ENCODE measurements at regions not wholly inside any gene's neighbourhood (a gene's known extent, or its start where the extent isn't known, plus 50 kb on each side); places are given as distances from the start of the nearest gene placed in this dataset.

DNA sequence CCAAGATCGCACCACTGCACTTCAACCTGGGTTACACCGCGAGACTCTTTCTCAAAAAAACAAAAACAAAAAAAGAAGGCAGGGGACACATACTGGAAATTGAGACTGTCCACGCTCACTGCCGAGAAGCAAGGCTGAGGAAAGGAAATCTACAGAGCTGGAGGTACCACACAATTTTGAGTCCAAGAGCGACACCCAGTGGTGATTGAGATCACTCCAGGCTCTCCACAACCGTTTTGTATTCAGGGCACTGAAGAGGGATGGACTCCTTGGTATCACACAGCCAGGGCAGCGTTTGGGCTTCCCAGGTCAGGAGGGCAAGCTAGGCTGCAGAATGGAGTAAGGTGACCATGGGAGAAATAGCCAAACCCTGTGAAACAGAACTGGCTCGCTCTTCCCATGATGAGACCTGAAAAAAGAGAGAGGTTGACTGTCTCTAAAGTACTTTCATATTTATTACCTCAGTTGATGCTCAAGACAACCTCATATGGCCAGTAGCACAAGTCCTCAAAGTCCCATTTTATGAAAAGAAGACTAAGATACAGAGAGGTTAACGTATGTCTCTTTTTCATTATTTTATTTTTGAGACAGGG, 74.5 kb upstream of the YPEL5 start:
- Histone ChIP-seq H2AFZ (ENCODE audit: low read length) (no peak overlapping the region), H3K27me3 (ENCODE audit: control insufficient read depth, insufficient read depth, low read length) (peaks cover 14% of the 10 kb centered on the region), H3K36me3 (ENCODE audit: control insufficient read depth, insufficient read depth, low read length) (no peaks in the 10 kb centered on the region), H4K20me1 (ENCODE audit: control insufficient read depth, extremely low read depth, insufficient read depth, low read length) (no peaks in the 10 kb centered on the region), H3K9ac (ENCODE audit: insufficient read depth, low read length) (no peak overlapping the region), H3K9me3 (ENCODE audit: control insufficient read depth, insufficient read depth, low read depth, low read length) (no peaks in the 10 kb centered on the region), H3K4me3 (replicated peaks in 1 of 4; ENCODE audit: control extremely low read depth in 1 of 4, insufficient read depth in 1 of 4, low read depth in 3 of 4, low read length in 4 of 4) (no peak overlapping the region), H3K27ac (ENCODE audit: insufficient read depth, low read length) (no peak overlapping the region), H3K4me2 (ENCODE audit: extremely low read depth, insufficient read depth, low read length) (no peak overlapping the region), H3K79me2 (ENCODE audit: control insufficient read depth, insufficient read depth, low read length) (no peaks in the 10 kb centered on the region), H3K4me1 (ENCODE audit: control insufficient read depth, extremely low read depth, insufficient read depth, low read length) (no peaks in the 10 kb centered on the region)
- no peak for TF ChIP-seq EZH2 (IDR thresholded peaks at IDR 0.05; ENCODE audit: low read length, missing control alignments)
- TF ChIP-seq, protein P1, sequence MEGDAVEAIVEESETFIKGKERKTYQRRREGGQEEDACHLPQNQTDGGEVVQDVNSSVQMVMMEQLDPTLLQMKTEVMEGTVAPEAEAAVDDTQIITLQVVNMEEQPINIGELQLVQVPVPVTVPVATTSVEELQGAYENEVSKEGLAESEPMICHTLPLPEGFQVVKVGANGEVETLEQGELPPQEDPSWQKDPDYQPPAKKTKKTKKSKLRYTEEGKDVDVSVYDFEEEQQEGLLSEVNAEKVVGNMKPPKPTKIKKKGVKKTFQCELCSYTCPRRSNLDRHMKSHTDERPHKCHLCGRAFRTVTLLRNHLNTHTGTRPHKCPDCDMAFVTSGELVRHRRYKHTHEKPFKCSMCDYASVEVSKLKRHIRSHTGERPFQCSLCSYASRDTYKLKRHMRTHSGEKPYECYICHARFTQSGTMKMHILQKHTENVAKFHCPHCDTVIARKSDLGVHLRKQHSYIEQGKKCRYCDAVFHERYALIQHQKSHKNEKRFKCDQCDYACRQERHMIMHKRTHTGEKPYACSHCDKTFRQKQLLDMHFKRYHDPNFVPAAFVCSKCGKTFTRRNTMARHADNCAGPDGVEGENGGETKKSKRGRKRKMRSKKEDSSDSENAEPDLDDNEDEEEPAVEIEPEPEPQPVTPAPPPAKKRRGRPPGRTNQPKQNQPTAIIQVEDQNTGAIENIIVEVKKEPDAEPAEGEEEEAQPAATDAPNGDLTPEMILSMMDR (conservative IDR thresholded peaks at IDR 0.05 in 1 of 2, IDR thresholded peaks at IDR 0.05 in 1 of 2; ENCODE audit: low read depth in 1 of 2, low read length in 2 of 2) = peak; percentile 78 to 91
- DNase-seq (ENCODE audit: low read depth in 2 of 2) = peak; percentile 58 to 71

DNA sequence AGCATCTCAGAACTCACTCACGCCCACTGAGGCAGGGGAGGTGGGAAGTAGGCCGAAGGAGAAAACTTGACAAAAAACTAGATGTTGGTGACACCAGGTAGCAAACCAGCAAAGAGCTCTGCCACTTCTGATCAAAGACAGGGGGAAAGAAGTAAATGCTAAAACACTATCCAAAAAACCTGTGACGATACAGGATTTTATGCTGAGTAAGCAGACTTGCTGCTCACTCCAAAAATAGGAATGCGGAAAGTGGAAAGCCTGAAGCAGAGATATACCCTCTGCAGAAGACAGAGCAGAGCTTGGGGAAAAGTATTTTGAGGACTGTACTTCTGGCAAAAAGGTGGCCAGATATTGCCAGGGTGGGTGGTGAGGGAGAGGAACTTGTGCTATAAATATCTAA, 73.3 kb upstream of the YPEL5 start:
- no peaks in the 10 kb centered on the region for H3K36me3 ChIP-seq (ENCODE audit: control insufficient read depth, insufficient read depth, low read length)
- H3K4me3 ChIP-seq (replicated peaks in 1 of 4; ENCODE audit: control extremely low read depth in 1 of 4, insufficient read depth in 1 of 4, low read depth in 3 of 4, low read length in 4 of 4) = no peak overlapping the region
- no peak overlapping the region for H3K9ac ChIP-seq (ENCODE audit: insufficient read depth, low read length)
- H3K4me2 ChIP-seq (ENCODE audit: extremely low read depth, insufficient read depth, low read length) = no peak overlapping the region
- no peaks in the 10 kb centered on the region for H3K9me3 ChIP-seq (ENCODE audit: control insufficient read depth, insufficient read depth, low read depth, low read length)
- H3K79me2 ChIP-seq (ENCODE audit: control insufficient read depth, insufficient read depth, low read length) = no peaks in the 10 kb centered on the region
- DNase-seq (ENCODE audit: low read depth in 2 of 2) = no peak
- no peaks in the 10 kb centered on the region for H4K20me1 ChIP-seq (ENCODE audit: control insufficient read depth, extremely low read depth, insufficient read depth, low read length)
- TF ChIP-seq EZH2 (IDR thresholded peaks at IDR 0.05; ENCODE audit: low read length, missing control alignments) = no peak
- TF ChIP-seq, protein P1 (conservative IDR thresholded peaks at IDR 0.05 in 1 of 2, IDR thresholded peaks at IDR 0.05 in 1 of 2; ENCODE audit: low read depth in 1 of 2, low read length in 2 of 2) = no peak
- H3K27me3 ChIP-seq (ENCODE audit: control insufficient read depth, insufficient read depth, low read length) = peaks cover 14% of the 10 kb centered on the region
- no peak overlapping the region for H2AFZ ChIP-seq (ENCODE audit: low read length)
- H3K27ac ChIP-seq (ENCODE audit: insufficient read depth, low read length) = no peak overlapping the region
- no peaks in the 10 kb centered on the region for H3K4me1 ChIP-seq (ENCODE audit: control insufficient read depth, extremely low read depth, insufficient read depth, low read length)

DNA sequence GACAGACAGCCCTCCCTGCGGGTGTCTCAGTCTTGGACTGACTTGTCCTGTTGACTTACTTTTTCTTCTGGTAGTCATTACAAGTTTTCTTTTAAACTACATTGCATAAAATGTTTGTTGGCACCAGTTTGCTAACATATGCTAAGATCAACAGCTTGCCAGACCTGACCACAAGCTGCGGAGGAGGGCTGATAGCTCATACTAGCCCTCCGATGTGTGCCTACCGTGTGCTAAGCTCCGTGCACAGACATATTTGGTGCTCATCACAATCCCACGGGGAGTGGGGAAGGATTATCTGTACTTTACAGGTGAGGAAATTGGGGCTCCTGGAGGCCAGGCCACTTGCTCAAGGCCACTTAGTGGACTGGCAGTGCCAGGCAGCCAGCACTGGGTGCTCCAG, 72.8 kb upstream of the YPEL5 start:
- Histone ChIP-seq H3K4me2 (ENCODE audit: extremely low read depth, insufficient read depth, low read length) (no peak overlapping the region), H4K20me1 (ENCODE audit: control insufficient read depth, extremely low read depth, insufficient read depth, low read length) (no peaks in the 10 kb centered on the region)

More for the DNA sequence above, 72.8 kb upstream of the YPEL5 start:
- H3K9me3 ChIP-seq (ENCODE audit: control insufficient read depth, insufficient read depth, low read depth, low read length) = no peaks in the 10 kb centered on the region
- no peak for DNase-seq (ENCODE audit: low read depth in 2 of 2)
- no peak for TF ChIP-seq EZH2 (IDR thresholded peaks at IDR 0.05; ENCODE audit: low read length, missing control alignments)
- TF ChIP-seq, protein P1 (conservative IDR thresholded peaks at IDR 0.05 in 1 of 2, IDR thresholded peaks at IDR 0.05 in 1 of 2; ENCODE audit: low read depth in 1 of 2, low read length in 2 of 2) = no peak
- H3K27ac ChIP-seq (ENCODE audit: insufficient read depth, low read length) = no peak overlapping the region
- no peaks in the 10 kb centered on the region for H3K4me1 ChIP-seq (ENCODE audit: control insufficient read depth, extremely low read depth, insufficient read depth, low read length)
- no peak overlapping the region for H3K9ac ChIP-seq (ENCODE audit: insufficient read depth, low read length)
- H2AFZ ChIP-seq (ENCODE audit: low read length) = no peak overlapping the region
- no peaks in the 10 kb centered on the region for H3K36me3 ChIP-seq (ENCODE audit: control insufficient read depth, insufficient read depth, low read length)
- H3K4me3 ChIP-seq (replicated peaks in 1 of 4; ENCODE audit: control extremely low read depth in 1 of 4, insufficient read depth in 1 of 4, low read depth in 3 of 4, low read length in 4 of 4) = no peak overlapping the region
- peaks cover 14% of the 10 kb centered on the region for H3K27me3 ChIP-seq (ENCODE audit: control insufficient read depth, insufficient read depth, low read length)
- H3K79me2 ChIP-seq (ENCODE audit: control insufficient read depth, insufficient read depth, low read length) = no peaks in the 10 kb centered on the region
